HG03520 (cell line): ENCODE measurements at regions not wholly inside any gene's neighbourhood (a gene's known extent, or its start where the extent isn't known, plus 50 kb on each side); places are given as distances from the start of the nearest gene placed in this dataset.
"Not testable (repeated sequence)": the region's sequence is repeated elsewhere in the genome, so short reads cannot be mapped to it uniquely, and the experiment has no call there.

ENCODE experiments used
- ATAC-seq: cut with Tn5 transposase; IDR thresholded peaks from one replicate; pipeline ENCODE4 v1.9.1; 2021; ENCODE audit warnings: mild to moderate bottlenecking, moderate library complexity; ENCODE audit not compliant: unreplicated experiment

GRCh38 chr10:60623627-60624026 lies 154.7 kb upstream of the CDK1 start:
- no peak for ATAC-seq

DNA sequence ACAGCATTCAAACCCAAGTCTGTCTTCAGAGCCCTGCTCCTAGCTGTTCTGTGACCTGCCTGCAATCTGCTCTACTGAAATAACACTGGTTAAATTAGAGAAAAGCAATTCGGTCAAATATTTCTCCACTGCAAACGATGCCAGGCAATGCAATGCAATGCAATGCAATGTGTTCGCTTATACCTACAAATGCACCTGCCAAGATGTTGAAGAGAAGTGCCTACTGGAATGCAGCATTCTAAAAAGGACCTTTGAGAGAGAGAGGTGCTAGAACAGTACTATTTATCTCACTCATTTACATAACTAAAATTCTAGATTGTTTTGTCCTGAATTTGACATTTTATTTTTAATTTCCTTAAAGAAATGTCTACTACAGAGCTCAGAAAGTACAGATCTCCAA lies 157.3 kb upstream of the CDK1 start:
- no peak for ATAC-seq

DNA sequence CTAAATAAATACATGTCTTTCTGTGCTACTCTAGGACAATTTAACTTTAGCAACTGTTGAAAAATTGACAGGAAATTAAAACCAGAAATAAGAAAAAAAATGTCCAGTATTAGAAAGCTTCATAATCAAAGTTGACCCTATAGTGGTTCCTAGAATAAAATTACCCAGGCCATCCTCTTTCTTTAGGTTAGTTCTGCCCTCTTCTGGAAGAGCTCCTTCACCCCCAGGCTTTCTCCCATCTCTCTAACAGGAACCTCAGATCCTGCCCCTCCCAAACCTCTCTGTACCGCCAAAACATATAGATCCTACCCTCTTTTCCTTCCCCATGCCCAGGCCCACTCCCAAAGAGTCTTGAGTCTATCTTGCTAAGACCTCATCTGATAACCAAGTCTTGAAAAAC lies 159.4 kb upstream of the CDK1 start:
- no peak for ATAC-seq

DNA sequence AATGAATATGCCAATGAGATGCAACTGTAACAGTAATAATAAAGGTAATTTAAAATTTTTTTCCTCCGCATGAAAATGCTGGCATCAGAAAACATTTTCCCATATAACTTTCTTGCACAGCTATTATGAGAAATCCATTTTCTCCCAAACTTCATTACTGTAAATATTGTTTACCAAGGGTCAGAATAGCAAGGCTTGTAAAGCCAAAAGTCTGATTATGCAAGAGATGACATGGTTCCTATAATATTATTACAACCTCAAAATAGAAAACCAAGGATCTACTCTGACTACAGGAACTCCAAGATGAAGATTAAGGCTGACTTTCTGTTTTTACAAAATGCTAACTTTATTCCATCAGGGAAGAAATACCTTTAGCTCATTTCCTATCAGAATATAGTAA lies 162.7 kb upstream of the CDK1 start:
- ATAC-seq, result no peak

GRCh38 chr10:60614363-60614762 lies 163.9 kb upstream of the CDK1 start:
- no peak for ATAC-seq

DNA sequence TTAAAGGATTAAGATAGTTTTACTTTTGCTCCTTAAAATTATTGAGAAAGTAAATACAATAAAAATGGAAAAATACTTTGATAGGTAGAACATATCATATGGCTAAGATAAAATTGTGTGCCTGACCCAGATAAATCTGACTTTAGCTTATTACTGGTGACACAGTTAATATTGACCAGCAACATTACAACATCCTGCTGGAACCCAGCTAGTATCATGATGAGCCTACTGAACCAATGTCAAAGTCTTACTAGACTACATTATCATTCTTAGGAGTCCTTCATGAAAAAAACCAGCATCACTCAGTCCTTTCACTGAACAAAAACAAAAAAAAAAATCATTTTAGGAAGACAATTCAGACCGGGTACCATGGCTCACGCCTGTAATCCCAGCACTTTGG lies 164.8 kb upstream of the CDK1 start:
- no peak for ATAC-seq

- ATAC-seq, result no peak
These were observed 167.0 kb upstream of the CDK1 start for GRCh38 chr10:60611291-60611747.

GRCh38 chr10:60607372-60607771 lies 170.9 kb upstream of the CDK1 start:
- no peak for ATAC-seq

- ATAC-seq, result no peak
These were observed 171.8 kb upstream of the CDK1 start for GRCh38 chr10:60606343-60607080.

- ATAC-seq, result no peak
These were observed 172.8 kb upstream of the CDK1 start for GRCh38 chr10:60605476-60605875.

DNA sequence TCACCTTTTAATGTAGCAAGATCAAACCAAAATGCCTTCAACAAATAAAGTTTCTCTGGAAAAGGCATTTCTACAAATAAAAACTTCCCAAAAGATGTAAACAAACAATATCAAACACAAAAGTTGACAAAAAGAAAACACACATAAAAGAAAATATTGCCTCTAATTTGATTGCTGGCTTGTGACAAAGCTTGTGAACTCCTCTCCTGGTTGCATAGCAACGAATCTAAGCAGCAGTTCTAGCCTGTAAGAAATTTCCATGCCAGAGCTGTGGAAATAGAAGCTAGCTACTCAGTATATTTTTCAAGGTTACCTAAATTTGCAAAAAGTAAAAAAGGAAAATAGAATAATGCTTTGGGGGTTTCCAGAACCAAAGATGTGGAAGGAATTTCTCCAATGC lies 173.9 kb upstream of the CDK1 start:
- ATAC-seq, result no peak

GRCh38 chr10:60597513-60597912 lies 180.8 kb upstream of the CDK1 start:
- no peak for ATAC-seq

- ATAC-seq, result no peak
These were observed 182.4 kb upstream of the CDK1 start for GRCh38 chr10:60595852-60596251.

- no peak for ATAC-seq
These were observed 183.7 kb upstream of the CDK1 start for GRCh38 chr10:60594476-60595051.

- no peak for ATAC-seq
These were observed 187.2 kb upstream of the CDK1 start for GRCh38 chr10:60591119-60591518.

DNA sequence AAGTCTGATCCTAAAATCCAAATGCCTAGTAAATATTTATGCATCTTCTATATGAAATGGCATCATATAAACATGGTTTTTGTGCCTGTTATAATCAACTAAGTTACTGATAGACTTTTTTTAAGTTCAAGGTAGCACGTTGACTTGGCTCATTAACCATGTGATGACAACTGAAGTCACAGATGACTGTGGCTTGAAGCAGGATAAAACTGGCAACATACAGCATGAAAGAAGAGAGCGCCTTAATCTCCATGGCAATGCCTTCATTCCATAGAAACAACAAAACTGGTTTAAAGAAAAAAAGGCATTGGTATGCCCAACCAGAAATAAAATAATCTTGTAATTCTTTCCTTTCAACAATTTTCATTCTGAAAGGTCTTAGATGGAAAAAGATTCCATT lies 188.9 kb upstream of the CDK1 start:
- ATAC-seq, result no peak

- not testable (repeated sequence) for ATAC-seq
These were observed 192.1 kb upstream of the ANK3 start for GRCh38 chr10:60581782-60582181.

DNA sequence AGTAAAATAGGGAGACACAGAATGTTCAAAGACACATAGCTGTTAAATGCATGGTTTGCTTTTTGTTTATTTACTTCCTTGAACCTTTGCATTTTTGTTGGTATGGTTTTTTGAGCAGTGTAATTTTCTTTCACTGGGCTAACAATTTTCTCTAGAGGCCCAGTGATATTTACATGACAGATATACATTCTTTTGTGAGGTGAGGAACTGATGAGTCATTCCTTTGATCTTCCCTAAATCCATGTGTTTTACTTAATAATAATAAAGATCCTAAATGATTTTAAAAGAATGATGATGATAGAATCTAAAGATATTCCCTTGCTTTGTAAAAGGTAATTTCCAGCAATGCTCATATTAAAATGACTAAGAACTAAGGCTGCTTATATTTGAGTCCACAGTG lies 188.5 kb upstream of the ANK3 start:
- no peak for ATAC-seq

DNA sequence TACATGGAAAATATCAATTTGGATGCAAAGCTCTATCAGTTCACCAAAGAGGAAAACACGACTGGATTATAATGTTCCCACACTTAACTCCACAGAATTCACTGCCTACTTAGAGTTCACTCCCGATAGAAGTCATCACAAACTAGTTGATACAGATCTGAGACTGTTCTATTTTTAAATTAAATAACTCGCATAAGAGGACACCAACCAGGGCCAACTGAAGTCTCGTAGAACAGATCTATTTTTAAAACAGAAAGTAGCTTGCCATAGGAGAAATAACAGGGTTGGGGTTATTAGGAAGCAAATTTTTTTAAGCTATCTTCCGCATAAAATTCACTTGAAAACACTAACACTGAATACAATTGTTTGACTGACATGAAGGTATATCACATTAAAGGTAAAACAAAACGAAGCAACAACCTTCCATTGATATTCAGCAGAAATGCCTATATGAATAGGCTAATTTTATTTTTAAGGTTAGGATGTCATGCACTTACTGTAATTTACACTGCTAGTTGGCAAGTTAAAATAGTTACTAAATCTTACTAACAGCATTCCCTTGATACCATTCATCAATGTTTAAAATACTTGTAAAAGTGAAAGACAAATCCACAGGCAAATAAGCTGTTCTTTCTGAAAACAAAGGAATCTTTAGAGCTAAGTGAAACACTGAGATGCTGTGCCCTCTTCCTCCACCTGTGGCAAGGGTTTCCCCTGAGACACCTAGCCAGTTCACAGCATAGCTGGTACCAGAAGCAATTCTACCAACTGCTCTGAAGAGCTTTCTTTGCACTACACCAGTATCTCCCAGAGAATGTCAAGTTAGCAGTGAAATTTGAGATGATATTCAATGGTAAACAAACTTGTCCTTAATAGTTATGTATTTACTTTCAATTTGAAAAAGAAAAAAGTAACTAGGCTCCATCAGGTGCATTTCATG lies 186.7 kb upstream of the ANK3 start:
- ATAC-seq, result no peak

- ATAC-seq, result no peak
These were observed 185.4 kb upstream of the ANK3 start for GRCh38 chr10:60575105-60575504.

DNA sequence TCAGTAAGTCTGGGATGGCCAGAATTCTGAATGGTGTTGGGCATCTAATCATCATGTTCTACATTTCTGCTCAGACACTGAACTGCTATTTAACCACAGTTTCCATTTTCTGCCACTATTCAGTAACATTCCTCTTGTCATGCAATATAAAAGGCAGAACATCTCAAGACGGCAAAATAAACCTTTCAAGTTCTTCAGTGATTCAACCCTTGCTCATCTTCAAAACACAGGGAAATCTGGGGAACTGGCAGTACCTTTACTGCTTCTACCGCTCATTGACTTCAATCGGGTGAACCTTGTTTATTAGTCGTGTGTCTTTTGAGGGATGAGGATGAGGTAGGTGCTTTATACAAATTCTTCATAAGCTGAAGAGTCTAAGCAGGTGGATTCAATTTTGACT lies 184.7 kb upstream of the ANK3 start:
- ATAC-seq, result no peak

DNA sequence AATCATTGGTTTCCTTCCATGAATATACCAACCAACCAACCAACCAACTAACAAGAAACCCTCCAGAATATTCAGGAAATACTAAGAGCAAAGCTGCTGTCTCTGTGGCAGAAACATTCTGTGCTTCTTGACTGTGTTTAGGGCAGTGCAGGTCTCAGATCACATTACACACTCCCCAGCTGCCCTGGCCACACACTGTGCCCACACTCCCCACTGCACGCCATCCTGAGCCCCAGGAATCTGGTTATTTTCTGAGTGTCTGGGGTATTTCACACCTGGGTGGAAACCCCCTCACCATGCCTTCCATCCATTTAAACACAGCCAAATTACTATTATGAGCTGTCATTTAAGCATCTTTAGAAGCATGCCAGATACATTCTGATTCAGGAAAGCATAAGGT lies 183.7 kb upstream of the ANK3 start:
- ATAC-seq, result no peak
